ENCODE measurements at regions not wholly inside any gene's neighbourhood (a gene's known extent, or its start where the extent isn't known, plus 50 kb on each side); places are given as distances from the start of the nearest gene placed in this dataset.

DNA sequence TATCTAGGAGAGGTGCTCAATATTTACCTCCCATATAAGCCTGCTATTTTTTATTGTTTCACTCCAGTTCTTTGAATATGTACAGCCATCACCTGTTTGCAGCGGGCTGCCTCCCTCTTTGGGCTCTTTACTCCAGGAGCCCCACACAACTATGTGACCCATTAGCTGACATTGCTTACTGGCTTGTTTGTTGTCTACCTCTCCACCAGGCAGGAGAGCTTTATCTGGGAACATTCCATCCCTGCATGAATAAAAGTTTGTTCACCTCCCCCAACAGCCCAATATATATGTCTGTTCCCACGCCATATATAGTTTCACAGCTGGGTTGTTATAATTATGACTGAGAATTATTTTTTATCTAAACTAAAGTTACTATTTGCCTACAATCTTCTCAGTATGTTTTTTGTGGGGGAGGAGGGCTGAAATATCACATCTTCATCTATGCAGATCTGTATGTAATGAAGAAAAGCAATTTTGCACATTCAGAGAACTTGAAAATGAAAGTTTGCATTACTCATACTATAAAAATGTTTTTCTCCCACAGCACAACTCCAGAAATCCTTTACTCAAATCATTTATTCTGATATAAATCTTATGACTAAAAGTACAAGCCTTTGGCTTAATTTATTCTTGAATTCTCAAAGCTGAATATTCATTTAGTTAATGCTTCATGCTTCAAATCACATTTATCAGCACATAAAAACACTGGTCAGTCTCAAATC is 61.2 kb upstream of the DAPP1 start:
- no peaks in the 10 kb centered on the region for H3K79me2 ChIP-seq (ENCODE audit: insufficient read depth, low read length)
- DNase-seq (ENCODE audit: insufficient read length, low spot score, missing footprints), result no peak
- H3K36me3 ChIP-seq (ENCODE audit: insufficient read depth, low read length), result no peaks in the 10 kb centered on the region
- no peak overlapping the region for H3K4me2 ChIP-seq (ENCODE audit: insufficient read depth, low read length)
- no peak overlapping the region for H3K4me3 ChIP-seq (ENCODE audit: insufficient read depth, low read length)
- no peaks in the 10 kb centered on the region for H4K20me1 ChIP-seq (ENCODE audit: insufficient read depth, low read length)
- no peak overlapping the region for H2AFZ ChIP-seq (ENCODE audit: low read length)
- H3K27me3 ChIP-seq (ENCODE audit: insufficient read depth, low read length), result no peaks in the 10 kb centered on the region
- TF ChIP-seq, protein P1, sequence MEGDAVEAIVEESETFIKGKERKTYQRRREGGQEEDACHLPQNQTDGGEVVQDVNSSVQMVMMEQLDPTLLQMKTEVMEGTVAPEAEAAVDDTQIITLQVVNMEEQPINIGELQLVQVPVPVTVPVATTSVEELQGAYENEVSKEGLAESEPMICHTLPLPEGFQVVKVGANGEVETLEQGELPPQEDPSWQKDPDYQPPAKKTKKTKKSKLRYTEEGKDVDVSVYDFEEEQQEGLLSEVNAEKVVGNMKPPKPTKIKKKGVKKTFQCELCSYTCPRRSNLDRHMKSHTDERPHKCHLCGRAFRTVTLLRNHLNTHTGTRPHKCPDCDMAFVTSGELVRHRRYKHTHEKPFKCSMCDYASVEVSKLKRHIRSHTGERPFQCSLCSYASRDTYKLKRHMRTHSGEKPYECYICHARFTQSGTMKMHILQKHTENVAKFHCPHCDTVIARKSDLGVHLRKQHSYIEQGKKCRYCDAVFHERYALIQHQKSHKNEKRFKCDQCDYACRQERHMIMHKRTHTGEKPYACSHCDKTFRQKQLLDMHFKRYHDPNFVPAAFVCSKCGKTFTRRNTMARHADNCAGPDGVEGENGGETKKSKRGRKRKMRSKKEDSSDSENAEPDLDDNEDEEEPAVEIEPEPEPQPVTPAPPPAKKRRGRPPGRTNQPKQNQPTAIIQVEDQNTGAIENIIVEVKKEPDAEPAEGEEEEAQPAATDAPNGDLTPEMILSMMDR (IDR thresholded peaks at IDR 0.05; ENCODE audit: extremely low read depth, low read depth, low read length), result no peak
- no peak overlapping the region for H3K27ac ChIP-seq (ENCODE audit: low read depth, low read length)
- no peaks in the 10 kb centered on the region for H3K4me1 ChIP-seq (ENCODE audit: insufficient read depth, low read length)
- no peaks in the 10 kb centered on the region for H3K9me3 ChIP-seq (ENCODE audit: low read depth, low read length)

DNA sequence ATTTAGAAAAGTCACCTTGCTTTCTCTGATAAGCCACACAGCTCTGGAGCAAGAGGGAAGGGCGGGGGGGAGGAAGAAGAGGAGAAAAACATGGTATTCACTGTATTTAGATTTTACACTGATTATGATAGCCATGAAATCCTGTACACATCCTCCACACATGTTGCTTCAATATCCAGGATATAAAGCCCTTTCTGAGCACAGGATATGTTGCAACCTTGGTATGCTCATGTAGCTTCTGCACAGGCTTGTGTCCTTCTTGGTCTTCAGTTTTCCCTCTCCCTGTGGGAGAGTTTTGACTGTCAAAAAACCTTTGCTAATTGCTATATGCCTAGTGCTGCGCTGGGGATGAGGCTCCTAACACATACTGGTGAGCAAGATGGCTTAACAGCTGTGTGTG is 61.9 kb upstream of the DAPP1 start:
- no peak overlapping the region for H3K27ac ChIP-seq (ENCODE audit: low read depth, low read length)
- H3K4me1 ChIP-seq (ENCODE audit: insufficient read depth, low read length), result no peaks in the 10 kb centered on the region
- no peak for DNase-seq (ENCODE audit: insufficient read length, low spot score, missing footprints)
- H3K27me3 ChIP-seq (ENCODE audit: insufficient read depth, low read length), result no peaks in the 10 kb centered on the region
- H3K36me3 ChIP-seq (ENCODE audit: insufficient read depth, low read length), result no peaks in the 10 kb centered on the region
- no peaks in the 10 kb centered on the region for H3K79me2 ChIP-seq (ENCODE audit: insufficient read depth, low read length)
- no peak overlapping the region for H3K4me2 ChIP-seq (ENCODE audit: insufficient read depth, low read length)
- no peak overlapping the region for H3K4me3 ChIP-seq (ENCODE audit: insufficient read depth, low read length)
- H2AFZ ChIP-seq (ENCODE audit: low read length), result no peak overlapping the region
- H3K9me3 ChIP-seq (ENCODE audit: low read depth, low read length), result no peaks in the 10 kb centered on the region
- TF ChIP-seq, protein P1 (IDR thresholded peaks at IDR 0.05; ENCODE audit: extremely low read depth, low read depth, low read length), result no peak
- H4K20me1 ChIP-seq (ENCODE audit: insufficient read depth, low read length), result no peaks in the 10 kb centered on the region

DNA sequence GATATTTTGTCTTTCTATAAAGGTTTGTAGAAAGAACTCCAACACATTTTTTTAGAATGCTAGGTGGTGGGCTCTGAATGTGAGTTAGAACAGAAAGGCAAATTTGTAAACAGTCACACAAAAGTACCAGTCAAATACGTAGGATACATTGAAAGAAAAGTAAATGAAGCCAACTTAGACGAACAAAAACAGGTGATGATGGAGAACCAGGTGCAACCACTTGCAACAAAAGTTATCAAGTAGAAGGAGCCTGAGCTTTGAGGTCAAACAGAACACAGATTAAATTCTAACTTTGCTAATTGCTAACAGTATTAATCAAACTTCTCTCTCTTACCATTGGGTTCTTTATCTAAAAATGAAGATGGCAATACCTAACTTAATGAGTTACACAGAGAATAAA is 62.7 kb upstream of the DAPP1 start:
- TF ChIP-seq, protein P1 (IDR thresholded peaks at IDR 0.05; ENCODE audit: extremely low read depth, low read depth, low read length), result no peak
- DNase-seq (ENCODE audit: insufficient read length, low spot score, missing footprints), result no peak
- no peaks in the 10 kb centered on the region for H3K36me3 ChIP-seq (ENCODE audit: insufficient read depth, low read length)

DNA sequence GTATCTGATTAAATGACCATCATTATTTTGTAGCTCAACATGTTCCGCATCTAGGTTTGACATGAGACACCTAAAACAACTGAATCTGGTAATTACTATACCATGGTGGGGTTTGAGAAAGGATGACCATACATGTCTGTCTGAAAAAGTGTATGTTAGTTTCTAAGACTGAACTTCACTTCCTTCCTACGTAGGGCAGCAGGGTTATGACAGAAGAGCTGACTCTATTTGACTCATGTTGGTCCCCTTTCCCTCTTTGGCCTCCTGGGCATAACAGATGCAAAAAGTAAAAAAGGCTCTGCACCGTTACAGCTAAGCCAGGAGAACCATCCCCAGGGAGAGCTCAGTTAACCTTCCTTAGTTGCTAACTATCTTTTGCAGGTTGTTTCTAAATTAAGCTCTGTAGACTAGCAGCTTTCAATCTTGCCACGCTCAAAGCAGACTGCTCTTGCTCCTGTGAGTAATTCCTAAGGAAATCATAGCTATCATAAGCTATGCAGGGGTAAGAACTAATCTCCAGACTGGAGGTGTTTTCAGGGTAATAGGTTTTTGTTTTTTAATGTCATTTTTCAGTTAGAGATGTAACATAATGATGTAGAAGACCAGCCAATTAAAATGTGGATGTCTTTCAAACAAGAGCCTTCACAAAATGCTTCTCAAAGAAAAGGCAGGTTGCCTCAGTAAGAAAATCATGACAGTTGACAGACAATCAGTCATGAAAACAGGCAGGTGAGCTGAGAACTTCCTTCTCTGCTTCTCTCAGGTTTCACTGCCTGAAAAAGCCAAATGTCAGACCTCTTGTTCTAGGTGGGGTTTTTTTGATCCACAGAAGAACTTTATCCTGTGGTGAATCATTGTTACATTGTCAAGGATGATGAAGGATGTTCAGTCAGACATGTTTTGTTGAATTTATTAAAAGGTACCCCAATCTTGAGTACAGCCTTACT is 66.9 kb upstream of the DAPP1 start:
- no peak overlapping the region for H3K4me3 ChIP-seq (ENCODE audit: insufficient read depth, low read length)
- no peak overlapping the region for H2AFZ ChIP-seq (ENCODE audit: low read length)
- H3K79me2 ChIP-seq (ENCODE audit: insufficient read depth, low read length), result no peaks in the 10 kb centered on the region
- DNase-seq (ENCODE audit: insufficient read length, low spot score, missing footprints), result no peak
- H3K4me1 ChIP-seq (ENCODE audit: insufficient read depth, low read length), result no peaks in the 10 kb centered on the region
- H3K9me3 ChIP-seq (ENCODE audit: low read depth, low read length), result no peaks in the 10 kb centered on the region
- H3K36me3 ChIP-seq (ENCODE audit: insufficient read depth, low read length), result no peaks in the 10 kb centered on the region
- TF ChIP-seq, protein P1 (IDR thresholded peaks at IDR 0.05; ENCODE audit: extremely low read depth, low read depth, low read length), result no peak
- no peaks in the 10 kb centered on the region for H4K20me1 ChIP-seq (ENCODE audit: insufficient read depth, low read length)
- no peaks in the 10 kb centered on the region for H3K27me3 ChIP-seq (ENCODE audit: insufficient read depth, low read length)
- no peak overlapping the region for H3K27ac ChIP-seq (ENCODE audit: low read depth, low read length)
- H3K4me2 ChIP-seq (ENCODE audit: insufficient read depth, low read length), result no peak overlapping the region

More for the DNA sequence above, 62.7 kb upstream of the DAPP1 start:
- Histone ChIP-seq H4K20me1 (ENCODE audit: insufficient read depth, low read length) (no peaks in the 10 kb centered on the region), H3K4me2 (ENCODE audit: insufficient read depth, low read length) (no peak overlapping the region), H3K27ac (ENCODE audit: low read depth, low read length) (no peak overlapping the region), H3K79me2 (ENCODE audit: insufficient read depth, low read length) (no peaks in the 10 kb centered on the region), H2AFZ (ENCODE audit: low read length) (no peak overlapping the region), H3K27me3 (ENCODE audit: insufficient read depth, low read length) (no peaks in the 10 kb centered on the region), H3K9me3 (ENCODE audit: low read depth, low read length) (no peaks in the 10 kb centered on the region), H3K4me3 (ENCODE audit: insufficient read depth, low read length) (no peak overlapping the region), H3K4me1 (ENCODE audit: insufficient read depth, low read length) (no peaks in the 10 kb centered on the region)
